Kidney (tissue), 13 donors: ENCODE measurements at regions not wholly inside any gene's neighbourhood (a gene's known extent, or its start where the extent isn't known, plus 50 kb on each side); places are given as distances from the start of the nearest gene placed in this dataset.

Source experiments
- DNase-seq, 5 donors: peaks; one replicate each; pipeline ENCODE4 v3.0.0-alpha.2; 2013 to 2020
- FAIRE-seq: peaks from 2 replicates; lab custom pipeline; 2012; peaks lifted over from hg19 to GRCh38; lab: Jason Lieb, UNC
- H3K27ac ChIP-seq, 2 donors: one replicate each; pipeline ENCODE4 v1.7.0; 2013; ENCODE audit warnings: low read depth in 2 of 2, low read length in 2 of 2, inconsistent platforms in 1 of 2
- H3K27me3 ChIP-seq: one replicate; pipeline ENCODE4 v1.7.1; 2013; ENCODE audit warnings: low read length, inconsistent platforms; ENCODE audit not compliant: control insufficient read depth, insufficient read depth
- H3K36me3 ChIP-seq, 3 donors: one replicate each; pipeline versions ENCODE4 v1.7.0 to v1.7.1; 2013; ENCODE audit warnings: low read length in 3 of 3, control low read depth in 1 of 3, inconsistent platforms in 1 of 3; ENCODE audit not compliant: insufficient read depth in 3 of 3, control insufficient read depth in 2 of 3
- H3K4me1 ChIP-seq, 3 donors: one replicate each; pipeline versions ENCODE4 v1.7.0 to v1.7.1; 2013; ENCODE audit warnings: low read length in 3 of 3, inconsistent platforms in 1 of 3, low read depth in 1 of 3; ENCODE audit not compliant: control insufficient read depth in 2 of 3, insufficient read depth in 2 of 3
- H3K4me3 ChIP-seq, 3 donors: one replicate each; pipeline versions ENCODE4 v1.7.0 to v1.8.1; 2013; ENCODE audit warnings: low read length in 3 of 3, control low read depth in 1 of 3, inconsistent platforms in 1 of 3
- H3K9ac ChIP-seq, 3 donors: one replicate each; pipeline versions ENCODE4 v1.7.0 to v1.7.1; 2013; ENCODE audit warnings: low read length in 3 of 3, control low read depth in 1 of 3, inconsistent platforms in 1 of 3
- H3K9me3 ChIP-seq, 3 donors: one replicate each; pipeline versions ENCODE4 v1.7.0 to v1.7.1; 2013; ENCODE audit warnings: low read length in 3 of 3, control low read depth in 1 of 3, inconsistent platforms in 1 of 3; ENCODE audit not compliant: control insufficient read depth in 2 of 3, insufficient read depth in 1 of 3
- intact Hi-C: fragments of 100-400 bp; cut with DNase I; formaldehyde crosslinking; loops from one replicate; pipeline ENCODE4 v1.11.1; 2022
- TF ChIP-seq, protein P1 (sequence below): IDR thresholded peaks from 3 replicates; pipeline ENCODE4 v1.5.1; 2012; ENCODE audit warnings: mild to moderate bottlenecking, moderate library complexity, borderline replicate concordance; ENCODE audit not compliant: insufficient read depth; ENCODE audit errors: extremely low read depth
- donor health status: control.
- donor health status: control.
- donor health status: control.
- donor health status: control.
- donor health status: control.
- donor health status: DM: yes; HTN: yes; CAD: no.
- donor health status: Normal renal cell carcinoma (clear cell type).

DNA sequence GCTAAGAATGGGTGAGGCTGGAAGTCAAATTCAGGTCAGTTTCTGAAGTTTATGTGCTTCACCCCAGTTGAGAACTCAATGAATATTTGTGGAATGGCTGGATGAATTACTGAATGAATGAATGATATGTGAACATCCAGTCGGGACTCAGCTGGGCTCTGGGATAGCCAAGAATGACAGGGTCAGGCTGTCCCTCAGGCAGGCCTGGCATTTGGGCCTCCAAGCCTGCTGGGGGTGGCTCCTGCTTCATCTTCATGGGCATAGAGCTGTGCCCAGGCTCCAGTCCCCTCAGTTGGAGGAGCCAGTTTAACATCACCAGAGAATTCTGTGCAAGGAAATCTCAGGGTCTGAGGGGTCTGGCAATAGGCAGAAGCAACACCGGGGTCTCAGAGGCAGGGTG is 185.8 kb downstream of the PHETA1 start:
- Histone ChIP-seq H3K27ac (no peak overlapping the region), H3K4me3 (no peak overlapping the region), H3K36me3 (no peaks in the 10 kb centered on the region), H3K4me1 (peaks cover 0 to 5% (median 0%) of the 10 kb centered on the region in 3 donors), H3K9ac (no peak overlapping the region), H3K27me3 (no peaks in the 10 kb centered on the region), H3K9me3 (no peaks in the 10 kb centered on the region)
- DNase-seq (no peak), FAIRE-seq (no peak)
- intact Hi-C loops: no loop called here
- TF ChIP-seq, protein P1, sequence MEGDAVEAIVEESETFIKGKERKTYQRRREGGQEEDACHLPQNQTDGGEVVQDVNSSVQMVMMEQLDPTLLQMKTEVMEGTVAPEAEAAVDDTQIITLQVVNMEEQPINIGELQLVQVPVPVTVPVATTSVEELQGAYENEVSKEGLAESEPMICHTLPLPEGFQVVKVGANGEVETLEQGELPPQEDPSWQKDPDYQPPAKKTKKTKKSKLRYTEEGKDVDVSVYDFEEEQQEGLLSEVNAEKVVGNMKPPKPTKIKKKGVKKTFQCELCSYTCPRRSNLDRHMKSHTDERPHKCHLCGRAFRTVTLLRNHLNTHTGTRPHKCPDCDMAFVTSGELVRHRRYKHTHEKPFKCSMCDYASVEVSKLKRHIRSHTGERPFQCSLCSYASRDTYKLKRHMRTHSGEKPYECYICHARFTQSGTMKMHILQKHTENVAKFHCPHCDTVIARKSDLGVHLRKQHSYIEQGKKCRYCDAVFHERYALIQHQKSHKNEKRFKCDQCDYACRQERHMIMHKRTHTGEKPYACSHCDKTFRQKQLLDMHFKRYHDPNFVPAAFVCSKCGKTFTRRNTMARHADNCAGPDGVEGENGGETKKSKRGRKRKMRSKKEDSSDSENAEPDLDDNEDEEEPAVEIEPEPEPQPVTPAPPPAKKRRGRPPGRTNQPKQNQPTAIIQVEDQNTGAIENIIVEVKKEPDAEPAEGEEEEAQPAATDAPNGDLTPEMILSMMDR: no peak

DNA sequence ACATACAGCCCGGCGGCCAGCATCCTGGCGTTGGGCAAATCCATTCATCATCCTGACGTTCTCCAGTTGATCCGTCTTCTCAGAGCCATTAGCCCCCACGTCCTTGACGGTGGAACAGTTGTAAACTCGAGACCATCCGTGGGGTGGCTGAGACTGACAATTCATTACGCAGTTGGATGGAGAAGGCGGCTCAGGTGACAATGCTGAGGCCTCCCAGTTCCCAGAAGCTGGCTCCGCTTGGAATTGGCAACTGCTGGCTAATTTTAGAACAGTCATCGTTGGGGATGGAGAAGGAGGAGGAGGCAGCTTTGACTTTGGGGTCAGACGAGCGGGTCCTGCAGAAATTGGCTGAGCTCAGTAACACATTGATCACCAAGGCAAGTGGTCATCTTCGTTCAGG is 186.5 kb downstream of the PHETA1 start:
- peak in 4 of 5 donors; percentile 63 to 75 (median 74) for DNase-seq
- Histone ChIP-seq H3K27ac (no peak overlapping the region), H3K36me3 (no peaks in the 10 kb centered on the region), H3K9ac (no peak overlapping the region), H3K27me3 (no peaks in the 10 kb centered on the region), H3K9me3 (no peaks in the 10 kb centered on the region), H3K4me1 (peaks cover 0 to 5% (median 0%) of the 10 kb centered on the region in 3 donors), H3K4me3 (no peak overlapping the region)
- intact Hi-C loops: no loop called here
- FAIRE-seq: no peak
- TF ChIP-seq, protein P1: no peak

DNA sequence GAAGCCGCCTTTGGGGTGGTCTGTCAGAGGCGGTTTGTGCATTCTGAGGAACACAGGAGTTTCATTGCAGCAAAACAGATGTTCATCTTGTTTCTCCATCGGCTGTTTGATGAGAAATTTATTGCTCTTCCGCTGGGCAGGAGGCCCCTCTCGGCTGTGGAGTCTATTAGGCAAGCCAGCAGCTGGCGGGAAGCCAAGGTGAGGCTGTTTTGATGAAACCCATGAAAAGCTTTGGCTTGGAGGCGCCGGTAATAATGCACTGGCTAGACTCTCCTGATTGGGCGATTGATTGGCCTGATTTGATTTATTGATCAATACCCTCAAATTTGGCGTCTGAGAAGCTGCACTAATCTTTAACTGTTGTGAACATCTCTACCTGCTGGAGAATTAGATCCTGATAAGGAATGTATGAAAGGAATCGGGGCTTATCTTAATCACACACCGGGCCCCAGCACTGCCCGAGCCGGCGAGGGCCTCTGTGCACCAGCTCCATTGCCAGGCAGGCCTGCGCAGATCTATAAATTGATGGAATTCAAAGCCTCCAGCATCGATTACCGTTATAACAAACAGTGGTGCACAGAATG is 187.7 kb downstream of the PHETA1 start:
- Histone ChIP-seq H3K4me1 (peaks cover 0 to 5% (median 0%) of the 10 kb centered on the region in 3 donors), H3K9ac (no peak overlapping the region), H3K9me3 (no peaks in the 10 kb centered on the region), H3K36me3 (no peaks in the 10 kb centered on the region), H3K27me3 (no peaks in the 10 kb centered on the region), H3K4me3 (no peak overlapping the region), H3K27ac (no peak overlapping the region)
- no peak for FAIRE-seq
- intact Hi-C loops: no loop called here
- TF ChIP-seq, protein P1: no peak
- DNase-seq: peak; percentile 79 to 91 (median 88)
